GM06990 (cell line): ENCODE measurements at regions not wholly inside any gene's neighbourhood (a gene's known extent, or its start where the extent isn't known, plus 50 kb on each side); places are given as distances from the start of the nearest gene placed in this dataset.
A peak's percentile ranks its signal among the peaks of the same experiment; 100 is the strongest.

Source experiments
- DNase-seq: peaks from one replicate; pipeline ENCODE4 v3.0.0-alpha.2; 2011; ENCODE audit not compliant: insufficient read length; ENCODE audit errors: extremely low read depth
- H3K27me3 ChIP-seq: replicated peaks from 2 replicates; pipeline ENCODE4 v1.6.0; 2011; ENCODE audit warnings: low read length; ENCODE audit not compliant: control insufficient read depth, insufficient read depth
- H3K36me3 ChIP-seq: 2 replicates; pipeline ENCODE4 v1.5.1; 2011; ENCODE audit warnings: low read length; ENCODE audit not compliant: control insufficient read depth, insufficient read depth
- H3K4me3 ChIP-seq: replicated peaks from 2 replicates; pipeline ENCODE4 v1.5.1; 2011; ENCODE audit warnings: low read depth, mild to moderate bottlenecking, control low read depth, low read length
- TF ChIP-seq, protein P1 (sequence below): IDR thresholded peaks from 2 replicates; pipeline ENCODE4 v1.5.1; 2011; ENCODE audit warnings: low read length, control low read depth, mild to moderate bottlenecking, inconsistent platforms; ENCODE audit not compliant: insufficient read depth, poor library complexity, severe bottlenecking

DNA sequence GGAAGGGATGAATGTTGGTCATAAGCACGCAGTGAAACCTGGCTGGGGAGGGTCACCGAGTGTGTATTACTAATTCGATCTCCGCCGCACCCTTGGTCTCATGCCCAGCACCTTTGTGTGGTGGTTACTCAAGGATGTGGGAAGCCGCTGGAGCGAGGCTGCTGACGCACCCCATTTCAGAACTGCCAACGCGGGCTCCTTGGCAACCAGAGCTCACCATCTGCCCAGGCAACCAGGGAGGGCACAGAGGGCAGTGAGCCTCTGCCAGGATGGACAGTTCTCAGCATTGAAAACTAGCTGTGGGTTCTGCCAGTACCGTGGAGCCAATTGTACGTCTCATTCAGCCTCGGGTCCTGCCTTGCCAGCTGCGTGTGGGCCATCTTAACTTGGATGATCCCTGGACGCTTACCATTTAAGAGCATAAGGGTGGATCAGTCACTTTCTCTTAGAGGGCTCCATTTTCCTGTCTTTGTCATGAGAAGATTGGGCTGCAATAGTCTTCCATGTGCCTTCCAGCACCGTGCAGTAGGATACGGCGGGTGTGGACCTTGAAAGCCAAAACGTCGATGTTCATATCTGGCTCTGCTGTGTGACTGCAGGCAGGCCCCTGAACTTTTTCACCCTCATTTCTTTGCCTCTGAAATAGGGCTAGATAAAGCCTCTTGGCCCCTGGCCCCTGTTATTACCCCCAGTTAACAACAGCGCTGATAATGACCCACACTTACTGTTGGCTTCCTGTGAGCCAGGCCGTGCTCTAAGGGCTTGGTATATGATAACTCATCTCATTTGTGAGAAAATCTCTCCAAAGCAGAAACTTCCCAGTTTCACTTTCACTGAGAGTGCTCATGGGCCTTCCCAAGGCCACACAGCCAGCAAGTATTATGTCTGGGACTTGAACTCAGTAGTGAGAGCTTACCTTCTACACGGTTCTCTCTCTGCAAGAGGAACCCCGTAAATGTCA is 238.8 kb downstream of the OPA1 start:
- TF ChIP-seq, protein P1, sequence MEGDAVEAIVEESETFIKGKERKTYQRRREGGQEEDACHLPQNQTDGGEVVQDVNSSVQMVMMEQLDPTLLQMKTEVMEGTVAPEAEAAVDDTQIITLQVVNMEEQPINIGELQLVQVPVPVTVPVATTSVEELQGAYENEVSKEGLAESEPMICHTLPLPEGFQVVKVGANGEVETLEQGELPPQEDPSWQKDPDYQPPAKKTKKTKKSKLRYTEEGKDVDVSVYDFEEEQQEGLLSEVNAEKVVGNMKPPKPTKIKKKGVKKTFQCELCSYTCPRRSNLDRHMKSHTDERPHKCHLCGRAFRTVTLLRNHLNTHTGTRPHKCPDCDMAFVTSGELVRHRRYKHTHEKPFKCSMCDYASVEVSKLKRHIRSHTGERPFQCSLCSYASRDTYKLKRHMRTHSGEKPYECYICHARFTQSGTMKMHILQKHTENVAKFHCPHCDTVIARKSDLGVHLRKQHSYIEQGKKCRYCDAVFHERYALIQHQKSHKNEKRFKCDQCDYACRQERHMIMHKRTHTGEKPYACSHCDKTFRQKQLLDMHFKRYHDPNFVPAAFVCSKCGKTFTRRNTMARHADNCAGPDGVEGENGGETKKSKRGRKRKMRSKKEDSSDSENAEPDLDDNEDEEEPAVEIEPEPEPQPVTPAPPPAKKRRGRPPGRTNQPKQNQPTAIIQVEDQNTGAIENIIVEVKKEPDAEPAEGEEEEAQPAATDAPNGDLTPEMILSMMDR, result no peak
- peak; percentile 20 for DNase-seq
- Histone ChIP-seq H3K36me3 (no peaks in the 10 kb centered on the region), H3K27me3 (no peaks in the 10 kb centered on the region; the same call in 1 of the 2 replicates), H3K4me3 (no peak overlapping the region)

DNA sequence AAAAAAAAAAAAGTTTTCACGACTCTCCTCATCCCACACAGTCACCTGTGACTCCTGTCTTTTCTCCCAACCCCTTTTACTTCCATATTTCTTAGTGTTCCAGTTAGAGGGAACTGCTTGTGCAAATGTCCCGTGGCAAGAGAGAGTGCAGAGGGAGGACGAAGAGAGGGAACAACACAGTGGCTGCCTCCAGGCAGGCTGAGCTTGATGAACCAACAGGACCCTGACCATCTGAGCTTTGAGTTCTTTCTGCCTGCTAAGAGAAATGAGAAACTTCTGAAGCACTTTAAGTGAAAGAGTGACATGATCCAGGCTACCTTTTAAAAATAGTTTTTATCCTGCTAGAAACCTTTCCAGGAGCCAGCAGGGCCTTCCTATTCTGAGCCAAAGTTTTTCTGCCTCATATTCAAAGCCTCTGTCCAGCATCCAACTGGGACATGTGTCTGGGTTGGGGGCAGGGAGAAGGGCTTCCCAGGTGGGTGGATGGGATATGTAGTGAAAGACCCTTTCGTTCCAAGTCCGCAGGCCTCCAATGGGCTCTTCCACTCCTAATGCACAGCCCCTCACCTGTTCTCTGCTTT is 239.9 kb downstream of the OPA1 start:
- no peak for DNase-seq
- Histone ChIP-seq H3K36me3 (no peaks in the 10 kb centered on the region), H3K27me3 (no peaks in the 10 kb centered on the region; the same call in 1 of the 2 replicates), H3K4me3 (no peak overlapping the region)
- TF ChIP-seq, protein P1, result no peak

DNA sequence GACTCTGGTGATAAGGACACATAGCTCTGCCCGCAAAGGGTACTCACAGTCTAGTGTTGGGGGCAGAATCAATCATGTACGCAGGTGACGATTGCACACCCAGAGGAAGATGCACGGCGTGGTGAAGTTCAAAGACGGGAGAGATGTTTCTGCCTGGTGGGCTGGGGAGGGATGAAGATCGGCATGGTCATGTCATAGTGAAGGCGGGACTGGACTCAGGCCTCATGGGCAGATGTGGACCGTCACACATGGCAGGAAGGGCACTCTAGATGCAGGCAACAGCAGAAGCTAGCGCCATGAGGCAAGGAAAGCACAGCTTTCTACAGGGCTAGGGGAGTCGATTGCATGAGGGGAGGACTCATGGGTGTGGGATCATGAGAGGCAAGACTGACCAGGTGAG is 240.6 kb downstream of the OPA1 start:
- no peak overlapping the region for H3K4me3 ChIP-seq
- DNase-seq, result no peak
- no peaks in the 10 kb centered on the region for H3K36me3 ChIP-seq
- TF ChIP-seq, protein P1, result no peak
- H3K27me3 ChIP-seq, result no peaks in the 10 kb centered on the region

DNA sequence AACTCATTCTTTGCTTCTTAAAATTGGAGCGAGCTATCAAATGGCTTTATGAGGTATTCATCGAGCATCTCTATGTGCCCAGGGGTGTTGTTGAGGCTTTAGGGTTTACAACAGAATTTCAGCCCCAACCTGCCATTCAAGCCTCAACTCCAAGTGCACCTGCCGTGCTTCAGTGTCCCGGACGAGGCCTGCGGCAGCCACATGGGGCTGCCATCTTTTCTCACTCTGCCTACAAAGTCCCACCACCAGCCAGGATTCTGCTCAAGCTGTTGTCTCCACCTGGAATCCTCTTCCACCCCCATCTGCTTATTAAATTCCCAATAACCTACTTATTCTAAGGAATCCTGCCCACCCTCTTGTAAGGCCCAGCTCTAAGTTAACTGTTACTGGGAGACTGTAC is 242.4 kb downstream of the OPA1 start:
- DNase-seq, result no peak
- Histone ChIP-seq H3K36me3 (no peaks in the 10 kb centered on the region), H3K4me3 (no peak overlapping the region), H3K27me3 (no peaks in the 10 kb centered on the region)
- TF ChIP-seq, protein P1, result no peak

DNA sequence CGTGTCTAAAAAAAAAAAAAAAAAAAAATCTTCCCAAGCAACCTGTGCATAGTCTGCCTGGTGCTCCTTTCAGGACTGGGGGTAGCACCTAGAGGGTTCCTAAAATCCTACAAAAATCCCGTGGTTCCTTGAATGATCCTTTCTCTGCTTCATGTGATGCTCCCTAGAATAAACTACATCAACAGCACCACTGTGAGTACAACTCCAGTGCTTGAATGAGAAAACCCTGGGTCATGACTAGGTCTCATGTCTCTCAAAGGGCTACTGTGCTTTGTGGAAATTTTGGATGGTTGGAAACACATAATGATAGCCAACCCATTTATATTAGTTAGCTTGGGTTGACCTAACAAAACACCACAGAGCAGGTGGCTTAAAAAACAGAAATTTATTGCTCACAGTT is 243.5 kb downstream of the OPA1 start:
- TF ChIP-seq, protein P1, result no peak
- H3K36me3 ChIP-seq, result no peaks in the 10 kb centered on the region
- H3K27me3 ChIP-seq, result no peaks in the 10 kb centered on the region
- no peak overlapping the region for H3K4me3 ChIP-seq
- DNase-seq, result no peak
